BLaER1 treated with 17β-estradiol and CSF1 and Interleukin-3, amounts not matched to agents 10 nM and 100 nM (cell line): ENCODE measurements at regions not wholly inside any gene's neighbourhood (a gene's known extent, or its start where the extent isn't known, plus 50 kb on each side); places are given as distances from the start of the nearest gene placed in this dataset.

Experiments used
- H3K27ac ChIP-seq, 11 experiments: shearing (Covaris generic); formaldehyde crosslinking; 2 replicates each; pipeline ENCODE4 v1.8.1; 2022
- H3K27me3 ChIP-seq, 11 experiments: shearing (Covaris generic); formaldehyde crosslinking; 2 replicates each; pipeline ENCODE4 v1.8.1; 2022
- H3K36me3 ChIP-seq, 11 experiments: shearing (Covaris generic); formaldehyde crosslinking; 2 replicates each; pipeline ENCODE4 v1.8.1; 2022
- H3K4me1 ChIP-seq, 10 experiments: shearing (Covaris generic); formaldehyde crosslinking; 2 replicates each; pipeline ENCODE4 v1.8.1; 2022
- H3K4me2 ChIP-seq, 11 experiments: shearing (Covaris generic); formaldehyde crosslinking; 2 replicates each; pipeline ENCODE4 v1.8.1; 2022
- H3K4me3 ChIP-seq, 10 experiments: shearing (Covaris generic); formaldehyde crosslinking; 2 replicates each; pipeline ENCODE4 v1.8.1; 2022
- H3K9ac ChIP-seq, 11 experiments: shearing (Covaris generic); formaldehyde crosslinking; 2 replicates each; pipeline ENCODE4 v1.8.1; 2022
- H3K9me3 ChIP-seq, 11 experiments: shearing (Covaris generic); formaldehyde crosslinking; replicated peaks in 1 of 11; 2 replicates each; pipeline ENCODE4 v1.8.1; 2022
- H4K20me1 ChIP-seq, 11 experiments: shearing (Covaris generic); formaldehyde crosslinking; 2 replicates each; pipeline ENCODE4 v1.8.1; 2022
- Cebpa-rat ChIP-seq, 11 experiments: shearing (Covaris generic); IDR thresholded peaks; 2 replicates each; pipeline ENCODE4 v1.8.1; 2022

GRCh38 chr4:67040315-67040714, 505.0 kb downstream of the CENPC start:
- no peak for TF ChIP-seq Cebpa-rat (IDR thresholded peaks at IDR 0.05)
- H3K36me3 ChIP-seq = no peaks in the 10 kb centered on the region
- no peaks in the 10 kb centered on the region for H3K27me3 ChIP-seq

DNA sequence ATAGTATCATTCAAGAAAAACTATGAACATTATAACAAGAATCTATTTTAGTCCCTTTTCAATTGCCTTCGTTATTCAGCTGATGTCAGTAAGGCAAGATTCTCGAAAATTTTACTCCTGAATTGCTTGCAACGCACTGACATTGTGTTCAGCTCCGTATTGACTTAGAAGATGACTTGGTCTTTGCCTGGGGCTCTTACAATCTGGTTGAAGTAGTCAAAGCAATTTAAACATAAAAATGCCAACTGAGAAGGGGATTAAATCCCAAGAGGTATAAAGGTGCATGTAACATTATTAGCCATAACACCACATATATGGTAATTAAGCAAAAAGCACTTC, 507.1 kb downstream of the CENPC start:
- Histone ChIP-seq H3K27me3 (no peaks in the 10 kb centered on the region), H3K4me1 (peaks cover 0 to 15% (median 8%) of the 10 kb centered on the region in 10 experiments; a peak in 14 of 20 replicates), H3K4me2 (no peak overlapping the region), H3K4me3 (no peak overlapping the region), H4K20me1 (no peaks in the 10 kb centered on the region), H3K9me3 (peaks cover 0 to 6% (median 0%) of the 10 kb centered on the region in 11 experiments; a peak in 1 of 22 replicates), H3K27ac (no peak overlapping the region), H3K9ac (no peak overlapping the region), H3K36me3 (no peaks in the 10 kb centered on the region)
- no peak for TF ChIP-seq Cebpa-rat (IDR thresholded peaks at IDR 0.05)

More at GRCh38 chr4:67040315-67040714, 505.0 kb downstream of the CENPC start:
- peaks cover 0 to 11% (median 8%) of the 10 kb centered on the region in 10 experiments; a peak in 14 of 20 replicates for H3K4me1 ChIP-seq
- H3K27ac ChIP-seq = no peak overlapping the region
- H3K4me3 ChIP-seq = no peak overlapping the region
- H3K9me3 ChIP-seq = peaks cover 0 to 6% (median 0%) of the 10 kb centered on the region in 11 experiments; a peak in 1 of 22 replicates
- H4K20me1 ChIP-seq = no peaks in the 10 kb centered on the region
- H3K9ac ChIP-seq = no peak overlapping the region
- H3K4me2 ChIP-seq = no peak overlapping the region

GRCh38 chr4:67037504-67038227, 507.6 kb downstream of the CENPC start:
- no peaks in the 10 kb centered on the region for H3K36me3 ChIP-seq
- H3K4me2 ChIP-seq = no peak overlapping the region
- peaks cover 0 to 6% (median 0%) of the 10 kb centered on the region in 11 experiments; a peak in 1 of 22 replicates for H3K9me3 ChIP-seq
- H3K27me3 ChIP-seq = no peaks in the 10 kb centered on the region
- no peak overlapping the region for H3K27ac ChIP-seq
- no peak for TF ChIP-seq Cebpa-rat (IDR thresholded peaks at IDR 0.05)
- no peak overlapping the region for H3K4me3 ChIP-seq
- H3K9ac ChIP-seq = no peak overlapping the region
- H4K20me1 ChIP-seq = no peaks in the 10 kb centered on the region
- peaks cover 0 to 15% (median 8%) of the 10 kb centered on the region in 10 experiments; a peak in 14 of 20 replicates for H3K4me1 ChIP-seq

DNA sequence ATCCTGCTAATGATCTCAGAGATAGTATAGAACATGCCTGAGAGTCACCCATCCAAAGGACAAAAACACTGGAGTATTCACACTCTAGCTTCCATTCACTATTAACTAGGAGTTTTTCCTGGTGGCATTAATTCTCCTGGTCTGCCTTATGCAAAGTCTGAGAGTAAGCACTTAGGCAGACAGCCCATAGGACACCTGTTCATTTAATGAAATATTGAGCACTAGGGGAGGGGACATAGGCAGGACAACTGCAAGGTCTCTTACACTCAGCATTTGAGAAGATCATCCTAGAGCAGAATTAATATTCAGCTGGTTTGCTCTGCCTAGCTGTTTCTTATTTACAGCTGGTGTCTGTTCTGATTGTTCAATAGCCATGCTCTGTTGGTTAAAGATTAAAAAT, 508.5 kb downstream of the CENPC start:
- H3K4me2 ChIP-seq = peak overlapping the region in 1 of 11 experiments; percentile 26; a peak in 3 of 22 replicates

DNA sequence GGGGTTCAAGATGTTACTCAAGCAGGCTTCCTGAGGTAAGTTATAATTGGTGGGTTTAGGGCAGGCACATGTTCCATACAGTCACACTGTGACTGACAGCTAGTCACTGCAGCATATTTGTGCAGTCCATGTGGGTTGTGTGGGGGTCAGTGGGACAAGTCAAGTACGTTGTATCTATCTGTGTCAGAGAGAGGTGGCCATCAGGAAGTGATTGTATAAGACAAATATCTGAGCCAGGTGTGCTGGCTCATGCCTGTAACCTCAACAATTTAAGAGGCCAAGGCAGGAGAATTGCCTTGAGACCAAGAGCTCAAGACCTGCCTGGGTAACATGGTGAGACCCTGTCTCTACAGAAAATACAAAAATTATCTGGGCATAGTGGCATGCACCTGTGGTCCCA, 509.3 kb downstream of the CENPC start:
- Histone ChIP-seq H3K4me2 (peak overlapping the region in 9 of 11 experiments; percentile 14 to 54 (median 27); a peak in 15 of 22 replicates), H3K27me3 (no peaks in the 10 kb centered on the region), H3K9me3 (peaks cover 0 to 6% (median 0%) of the 10 kb centered on the region in 11 experiments; a peak in 1 of 22 replicates), H3K36me3 (no peaks in the 10 kb centered on the region), H3K27ac (0 out of 22 replicates have a peak overlapping the region, but pooled peaks of 1 of the 11 experiments have one; percentile 7), H3K4me1 (peaks cover 0 to 19% (median 8%) of the 10 kb centered on the region in 10 experiments; a peak in 14 of 20 replicates), H3K9ac (no peak overlapping the region), H4K20me1 (no peaks in the 10 kb centered on the region), H3K4me3 (no peak overlapping the region)
- TF ChIP-seq Cebpa-rat (IDR thresholded peaks at IDR 0.05) = no peak

More for the DNA sequence above, 508.5 kb downstream of the CENPC start:
- no peak for TF ChIP-seq Cebpa-rat (IDR thresholded peaks at IDR 0.05)
- Histone ChIP-seq H3K4me3 (no peak overlapping the region), H3K9me3 (peaks cover 0 to 6% (median 0%) of the 10 kb centered on the region in 11 experiments; a peak in 1 of 22 replicates), H3K27ac (no peak overlapping the region), H4K20me1 (no peaks in the 10 kb centered on the region), H3K4me1 (peaks cover 0 to 15% (median 8%) of the 10 kb centered on the region in 10 experiments; a peak in 14 of 20 replicates), H3K36me3 (no peaks in the 10 kb centered on the region), H3K9ac (no peak overlapping the region), H3K27me3 (no peaks in the 10 kb centered on the region)

DNA sequence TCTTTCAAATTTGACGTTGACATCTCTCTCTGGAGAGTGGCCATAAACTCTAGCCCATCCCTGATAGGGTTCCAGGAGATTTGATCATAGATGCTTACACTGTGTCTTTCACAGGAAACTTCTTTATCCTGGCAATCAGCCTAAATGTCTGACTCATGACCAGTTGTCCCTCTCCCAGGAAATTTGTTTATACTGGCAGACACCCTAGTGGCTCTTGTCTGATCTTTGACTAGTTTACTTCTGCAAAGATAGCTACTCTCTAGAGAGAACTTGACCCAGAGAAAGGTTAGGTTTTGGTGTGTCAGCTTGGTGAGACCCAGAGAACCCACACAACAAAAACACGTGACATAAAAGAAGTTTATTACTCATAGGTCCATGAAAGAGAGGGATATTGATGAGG, 509.8 kb downstream of the CENPC start:
- H3K4me2 ChIP-seq = peak overlapping the region in 4 of 11 experiments; percentile 27 to 54 (median 36); a peak in 7 of 22 replicates
- no peaks in the 10 kb centered on the region for H3K27me3 ChIP-seq
- no peaks in the 10 kb centered on the region for H3K36me3 ChIP-seq
- peaks cover 0 to 23% (median 8%) of the 10 kb centered on the region in 10 experiments; a peak in 14 of 20 replicates for H3K4me1 ChIP-seq
- no peak for TF ChIP-seq Cebpa-rat (IDR thresholded peaks at IDR 0.05)
- no peaks in the 10 kb centered on the region for H4K20me1 ChIP-seq
- H3K9me3 ChIP-seq = peaks cover 0 to 6% (median 0%) of the 10 kb centered on the region in 11 experiments; a peak in 1 of 22 replicates
- no peak overlapping the region for H3K4me3 ChIP-seq
- H3K27ac ChIP-seq = 0 out of 22 replicates have a peak overlapping the region, but pooled peaks of 1 of the 11 experiments have one; percentile 7
- no peak overlapping the region for H3K9ac ChIP-seq

- Histone ChIP-seq H3K9me3 (0 out of 22 replicates have a peak, but pooled peaks cover 0 to 2% (median 0%) of the 10 kb centered on the region in 11 experiments), H3K36me3 (no peaks in the 10 kb centered on the region), H3K4me3 (no peak overlapping the region), H3K9ac (no peak overlapping the region), H3K27ac (no peak overlapping the region), H4K20me1 (no peaks in the 10 kb centered on the region), H3K27me3 (no peaks in the 10 kb centered on the region), H3K4me2 (peak overlapping the region in 2 of 11 experiments; percentile 29 to 43; a peak in 3 of 22 replicates), H3K4me1 (peaks cover 0 to 16% (median 0%) of the 10 kb centered on the region in 10 experiments; a peak in 8 of 20 replicates)
- TF ChIP-seq Cebpa-rat (IDR thresholded peaks at IDR 0.05) = no peak
Observed at GRCh38 chr4:67030636-67031035, 514.7 kb downstream of the CENPC start.

- Histone ChIP-seq H3K9ac (no peak overlapping the region), H3K4me2 (no peak overlapping the region), H3K4me1 (no peaks in the 10 kb centered on the region), H3K27ac (no peak overlapping the region), H3K27me3 (no peaks in the 10 kb centered on the region), H4K20me1 (no peaks in the 10 kb centered on the region), H3K9me3 (peaks cover 10 to 16% (median 14%) of the 10 kb centered on the region in 11 experiments; a peak in 19 of 22 replicates), H3K4me3 (no peak overlapping the region), H3K36me3 (no peaks in the 10 kb centered on the region)
- no peak for TF ChIP-seq Cebpa-rat (IDR thresholded peaks at IDR 0.05)
Observed at GRCh38 chr4:67020438-67020797, 524.9 kb downstream of the CENPC start.

- Histone ChIP-seq H3K27ac (no peak overlapping the region), H3K9ac (no peak overlapping the region), H3K4me1 (no peaks in the 10 kb centered on the region), H3K27me3 (no peaks in the 10 kb centered on the region), H3K4me3 (no peak overlapping the region), H3K36me3 (no peaks in the 10 kb centered on the region), H3K9me3 (peaks cover 10 to 16% (median 16%) of the 10 kb centered on the region in 11 experiments; a peak in 19 of 22 replicates), H4K20me1 (no peaks in the 10 kb centered on the region), H3K4me2 (no peak overlapping the region)
- no peak for TF ChIP-seq Cebpa-rat (IDR thresholded peaks at IDR 0.05)
Observed at GRCh38 chr4:67019686-67020437, 525.4 kb downstream of the CENPC start.
